ENCODE measurements at regions not wholly inside any gene's neighbourhood (a gene's known extent, or its start where the extent isn't known, plus 50 kb on each side); places are given as distances from the start of the nearest gene placed in this dataset.

DNA sequence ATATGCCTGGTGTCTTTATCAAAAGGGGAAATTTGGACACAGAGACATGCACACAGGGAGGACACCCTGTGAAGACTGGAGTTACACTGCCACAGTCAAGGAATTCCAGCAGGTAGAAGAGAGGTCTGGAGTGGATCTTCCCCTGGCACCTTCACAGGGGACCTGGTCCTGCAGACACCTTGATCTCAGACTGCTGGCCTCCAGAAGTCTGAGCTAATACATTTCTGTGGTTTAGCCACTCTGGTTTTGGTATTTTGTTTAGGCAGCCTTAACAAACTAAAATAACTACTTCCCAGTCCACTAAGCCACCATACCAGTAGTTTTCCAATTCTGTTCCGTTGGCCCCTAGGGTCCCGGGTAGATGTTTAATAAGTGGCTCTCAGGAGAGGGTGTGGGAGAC, 164.7 kb downstream of the SETD4 start:
- DNase-seq (ENCODE audit: low read depth): no peak

DNA sequence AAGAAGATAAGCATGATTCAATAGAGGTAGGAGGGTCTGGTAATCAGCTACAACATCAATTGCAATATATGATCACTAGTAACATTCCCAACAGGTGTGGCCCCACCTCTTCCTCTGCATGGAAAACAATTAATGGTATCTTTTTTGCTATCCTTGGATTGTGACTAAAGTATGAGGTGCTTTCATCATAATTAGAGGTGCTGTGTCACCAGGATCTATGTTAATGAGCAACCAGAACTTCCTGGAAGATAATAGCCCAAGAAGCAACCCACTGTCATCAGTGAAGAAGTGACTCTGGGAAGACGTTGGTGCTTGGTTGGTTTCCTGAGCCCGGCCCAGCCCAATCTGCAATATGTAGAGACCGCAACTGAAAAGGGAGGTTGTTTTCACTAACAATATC, 167.2 kb downstream of the SETD4 start:
- DNase-seq (ENCODE audit: low read depth): no peak

DNA sequence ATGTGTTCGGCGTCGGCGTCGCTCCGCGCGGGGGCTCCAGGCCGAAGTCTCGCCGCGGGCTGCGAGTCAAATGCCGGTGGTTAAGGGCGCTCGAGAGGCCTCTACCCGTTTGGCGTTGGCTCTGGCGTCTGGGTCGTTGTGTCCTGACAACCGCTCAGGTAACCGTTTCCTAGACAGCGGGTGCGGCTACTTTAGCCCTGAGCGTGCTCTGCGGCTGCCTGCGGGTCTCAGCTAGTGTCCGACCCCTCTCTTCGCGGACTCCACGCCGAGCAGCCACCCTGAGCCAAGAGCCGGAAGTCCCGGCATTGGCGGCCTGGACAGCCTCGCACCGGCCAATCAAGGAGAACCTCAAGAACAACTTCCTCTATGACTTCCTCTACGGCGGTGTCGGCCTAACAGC, 173.4 kb downstream of the SETD4 start:
- DNase-seq (ENCODE audit: low read depth): no peak

DNA sequence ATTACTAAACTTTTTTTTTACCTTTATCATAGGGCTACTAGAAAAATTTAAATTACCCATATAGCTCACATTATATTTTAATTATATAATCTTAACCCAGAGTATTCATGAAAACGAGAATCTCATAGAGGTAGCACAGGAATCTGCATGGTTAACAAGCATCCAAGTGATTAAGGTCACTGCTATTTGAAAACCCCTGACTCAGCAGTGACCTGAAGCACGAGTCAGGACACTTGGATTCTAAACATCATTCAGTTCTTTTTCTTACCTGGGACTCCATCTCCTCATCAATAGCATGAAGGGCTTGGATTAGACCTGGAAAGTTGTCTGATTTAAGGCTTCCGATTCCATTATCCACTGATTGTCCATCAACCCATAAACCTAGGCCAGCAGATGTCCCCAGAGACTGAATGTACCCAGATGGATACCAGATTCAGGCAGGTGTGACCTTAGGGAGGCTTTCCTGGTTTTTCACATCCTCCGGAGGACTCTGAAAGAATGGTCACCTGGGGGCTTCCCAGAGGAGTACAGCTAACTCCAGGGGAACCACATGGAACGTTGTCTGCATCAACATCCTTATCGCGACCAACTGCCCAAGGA, 174.3 kb downstream of the SETD4 start:
- DNase-seq (ENCODE audit: low read depth): no peak

DNA sequence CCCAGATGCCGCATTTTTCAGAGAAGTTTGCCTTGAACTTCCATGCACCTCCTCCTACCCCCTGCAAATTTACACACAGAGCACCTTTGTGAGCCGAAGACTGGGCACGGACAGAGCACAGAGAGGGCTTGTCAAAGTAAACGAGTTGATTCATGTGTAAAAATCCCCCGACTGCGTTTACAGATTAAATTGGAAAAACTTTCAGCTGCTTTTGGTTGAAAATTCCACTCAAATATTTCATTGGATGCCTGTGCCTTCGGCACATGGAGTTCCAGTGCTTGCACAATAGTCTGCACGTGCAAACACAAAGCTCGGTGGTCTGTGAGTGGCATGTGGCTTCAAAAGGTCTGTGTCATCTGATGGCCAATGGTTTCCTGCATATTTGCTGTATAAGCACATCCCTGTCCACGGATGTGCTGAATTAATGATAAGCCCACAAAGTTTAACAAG, 177.5 kb downstream of the SETD4 start:
- no peak for DNase-seq (ENCODE audit: low read depth)

DNA sequence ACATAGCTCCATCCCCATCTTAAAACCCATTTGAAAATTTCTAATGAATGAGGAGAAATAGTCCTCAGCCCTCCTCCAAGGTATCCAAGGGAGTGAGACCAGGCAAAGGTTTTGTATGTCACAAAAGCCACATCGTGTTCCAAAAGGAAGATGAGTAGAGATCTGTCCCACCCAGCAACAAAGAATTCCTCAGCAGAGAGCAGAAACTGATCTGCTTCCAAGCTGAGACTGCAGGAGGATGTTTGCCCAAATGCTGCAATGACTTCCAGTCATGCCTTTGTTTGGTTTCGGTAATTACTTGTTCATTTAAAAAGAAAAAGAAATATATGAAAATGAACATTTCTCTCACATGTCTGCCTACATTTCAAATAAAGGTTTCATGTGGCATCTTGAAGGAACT, 186.9 kb downstream of the SETD4 start:
- no peak for DNase-seq (ENCODE audit: low read depth)

DNA sequence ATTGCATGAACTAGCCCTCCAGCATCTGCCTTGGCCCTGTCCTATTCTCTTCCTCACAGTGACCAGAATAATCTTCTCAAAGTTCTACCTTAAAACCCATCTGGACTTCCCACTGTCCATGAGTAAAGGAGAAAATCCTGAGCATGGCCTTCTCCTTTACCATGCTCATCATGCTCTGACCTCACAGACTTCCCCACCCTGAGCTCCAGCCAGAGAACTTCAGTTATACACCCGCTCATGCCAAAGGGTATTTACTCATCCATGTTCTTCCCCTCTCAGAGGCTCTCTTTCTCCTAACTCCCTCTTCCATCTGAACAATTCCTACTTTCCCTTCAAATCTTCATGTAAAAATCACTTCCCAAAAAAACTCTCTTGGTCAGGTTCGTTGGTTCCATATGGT, 188.4 kb downstream of the SETD4 start:
- DNase-seq (ENCODE audit: low read depth): no peak

DNA sequence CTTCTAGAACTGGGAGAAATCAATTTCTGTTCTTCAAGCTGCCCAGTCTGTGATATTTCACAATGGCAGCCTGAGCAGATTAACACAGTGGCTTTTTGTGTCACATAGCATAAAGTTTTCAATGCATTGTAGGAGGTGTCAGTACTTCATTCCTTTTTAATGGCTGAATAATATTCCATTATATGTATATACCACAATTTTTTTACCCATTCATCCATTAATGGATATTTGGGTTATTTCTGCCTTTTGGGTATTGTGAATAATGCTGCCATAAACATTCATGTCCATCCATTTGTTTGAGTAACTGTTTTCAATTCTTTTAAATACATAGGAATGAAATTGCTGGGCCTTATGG, 191.5 kb downstream of the SETD4 start:
- DNase-seq (ENCODE audit: low read depth): no peak

DNA sequence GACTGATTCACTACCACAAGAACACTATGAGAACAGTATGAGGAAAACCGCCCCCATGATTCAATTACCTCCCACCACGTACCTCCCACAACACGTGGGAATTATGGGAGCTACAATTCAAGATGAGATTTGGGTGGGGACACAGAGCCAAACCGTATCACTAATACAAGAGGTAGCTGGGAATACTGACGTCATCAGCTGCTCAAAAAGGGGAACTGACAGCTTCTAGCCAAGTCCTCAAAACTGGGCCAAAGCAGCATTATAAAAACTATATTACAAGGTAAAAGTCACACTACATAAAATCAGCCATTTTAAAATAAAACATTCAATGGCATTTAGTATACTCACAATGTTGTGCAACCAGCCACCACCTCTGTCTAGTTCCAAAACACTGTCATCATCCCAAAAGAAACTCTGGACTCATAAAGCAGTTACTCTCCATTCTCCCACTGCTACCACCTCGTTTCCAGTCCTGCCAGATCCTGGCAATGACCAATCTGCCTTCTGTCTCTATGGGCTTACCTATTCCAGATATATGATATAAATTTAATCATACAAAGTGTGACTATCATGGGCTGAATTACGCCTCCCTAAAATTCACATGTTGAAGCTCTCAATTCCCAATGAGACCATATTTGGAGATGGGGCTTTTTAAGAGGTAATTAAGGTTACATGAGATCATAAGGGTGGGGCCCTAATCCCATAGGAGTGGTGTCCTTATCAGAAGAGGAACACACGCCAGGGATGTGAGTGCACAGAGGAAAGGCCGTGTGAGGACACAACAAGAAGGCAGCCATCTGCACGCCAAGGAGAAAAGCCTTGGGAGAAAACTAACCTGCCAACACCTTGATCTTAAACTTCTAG, 192.1 kb downstream of the SETD4 start:
- DNase-seq (ENCODE audit: low read depth): no peak

DNA sequence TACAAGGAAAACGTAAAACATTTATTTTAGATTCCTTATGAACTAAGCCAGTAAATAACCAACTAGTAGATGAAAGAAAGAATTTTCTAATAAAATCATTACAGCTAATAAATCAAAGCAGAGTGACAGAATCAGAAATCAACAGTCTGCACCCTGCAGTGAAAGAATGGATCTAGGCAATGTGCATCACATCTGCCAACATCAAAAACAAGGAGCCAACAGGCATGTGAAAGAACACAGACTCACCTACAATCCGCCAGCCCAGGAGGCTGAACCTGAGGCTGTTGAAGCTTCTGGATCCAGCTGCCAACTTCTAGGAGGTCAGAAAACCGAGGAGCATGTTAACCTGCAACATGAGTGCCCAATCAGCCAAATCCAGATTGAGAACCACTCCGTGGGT, 196.3 kb downstream of the SETD4 start:
- no peak for DNase-seq (ENCODE audit: low read depth)

DNA sequence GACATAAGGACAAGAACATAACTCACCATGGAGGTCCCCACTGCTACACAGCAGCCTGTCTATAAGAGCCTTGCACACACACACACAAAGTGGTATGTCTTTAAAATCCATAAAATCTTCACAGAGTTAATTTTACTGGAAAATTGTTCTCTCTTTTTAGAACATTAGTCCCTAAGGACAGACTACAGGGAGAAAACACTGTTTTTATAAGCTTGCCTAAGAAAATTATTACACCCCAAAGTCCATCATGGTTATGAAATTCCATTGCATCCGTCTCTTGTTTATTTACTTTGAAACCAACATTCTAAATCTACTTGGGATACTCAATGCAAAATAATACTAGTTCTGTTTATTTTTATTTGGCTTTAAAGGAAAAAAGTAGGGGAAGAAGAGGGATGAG, 197.4 kb downstream of the SETD4 start:
- no peak for DNase-seq (ENCODE audit: low read depth)

DNA sequence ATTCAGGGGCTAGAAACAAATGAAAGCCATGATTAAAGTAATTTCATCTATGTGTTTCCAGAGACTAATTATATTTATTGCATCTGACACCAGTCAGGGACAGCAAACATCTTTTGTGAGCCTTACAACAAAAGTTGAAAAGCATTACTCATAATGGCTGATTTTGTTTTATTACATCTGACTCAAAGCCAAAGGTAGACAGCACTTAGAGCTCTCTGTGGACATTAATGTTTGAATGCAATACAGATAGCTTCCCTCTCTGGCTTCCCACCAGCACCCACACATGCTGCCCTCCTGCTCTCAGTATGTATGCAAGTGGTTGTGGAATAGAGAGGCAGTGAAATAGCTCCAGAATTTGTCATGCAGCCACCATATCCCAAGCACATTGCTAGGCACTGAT, 198.7 kb downstream of the SETD4 start:
- no peak for DNase-seq (ENCODE audit: low read depth)

DNA sequence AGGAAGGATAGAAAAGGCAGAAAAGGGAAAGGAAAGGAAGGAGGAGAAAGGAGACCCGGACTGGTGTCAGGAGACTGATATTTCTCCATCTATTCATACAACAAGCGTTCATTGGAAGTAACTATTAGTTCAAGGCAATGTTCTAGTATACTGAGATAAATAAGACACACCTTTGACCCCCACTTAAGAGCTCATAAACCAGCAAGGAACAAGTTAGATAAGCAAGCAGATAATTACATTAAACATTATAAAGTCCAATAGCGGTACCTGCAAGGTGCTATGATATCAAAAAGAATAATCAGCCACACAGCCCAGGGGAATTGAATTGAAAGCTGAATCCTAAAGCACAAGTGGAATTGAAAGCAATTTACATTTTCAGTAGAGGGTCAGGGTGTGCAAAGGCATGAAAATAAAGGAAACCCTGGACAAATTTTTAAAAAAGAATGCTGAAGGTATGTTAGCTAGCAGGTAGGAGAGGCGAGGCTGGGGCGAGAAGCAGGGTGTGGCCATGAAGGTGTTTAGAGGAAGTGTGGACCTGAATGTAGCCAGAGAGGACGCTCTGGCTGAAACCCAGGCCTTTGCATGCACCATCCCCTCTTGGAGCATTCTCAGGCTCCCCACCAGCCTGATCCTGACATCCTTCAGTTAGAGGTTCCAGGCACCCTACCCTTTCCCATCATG, 200.0 kb downstream of the SETD4 start:
- no peak for DNase-seq (ENCODE audit: low read depth)

DNA sequence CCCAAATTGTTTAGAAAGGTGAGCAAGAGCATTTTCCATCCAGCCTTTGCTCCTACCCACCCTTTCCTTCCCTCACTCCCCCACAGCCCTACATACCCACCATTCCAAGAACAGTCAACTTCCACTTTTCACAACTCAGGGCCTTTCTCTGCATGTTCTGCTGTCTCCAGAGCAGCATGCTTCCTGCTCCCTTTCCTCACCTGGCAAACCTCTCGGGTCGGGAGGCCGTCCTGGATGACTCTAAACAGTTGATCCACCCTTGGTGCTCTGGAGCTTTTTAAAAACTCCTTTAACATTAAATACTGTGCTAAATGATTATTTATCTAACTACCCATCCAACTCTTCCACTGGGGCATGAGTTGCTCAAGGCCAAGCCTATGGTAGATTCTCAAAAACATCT, 200.6 kb downstream of the SETD4 start:
- no peak for DNase-seq (ENCODE audit: low read depth)

DNA sequence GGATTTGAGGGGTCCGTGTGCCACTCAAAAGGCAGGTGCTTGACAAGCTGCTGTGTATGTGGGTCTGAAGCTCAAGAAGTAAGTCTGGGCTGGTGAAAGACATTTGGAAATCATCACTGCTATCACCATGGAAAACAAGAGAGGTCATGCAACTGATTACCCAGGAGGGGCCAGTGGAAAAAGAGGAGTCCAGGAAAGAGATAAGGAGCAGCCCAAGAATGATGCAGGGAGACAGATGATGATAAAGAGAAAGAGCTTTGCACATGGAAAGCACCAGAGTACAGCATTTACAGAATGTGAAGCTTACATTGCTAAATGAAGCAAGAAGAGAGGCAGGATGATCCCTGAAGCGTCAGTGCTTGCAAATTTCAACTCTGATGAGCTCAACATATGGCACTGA, 203.2 kb downstream of the SETD4 start:
- no peak for DNase-seq (ENCODE audit: low read depth)

DNA sequence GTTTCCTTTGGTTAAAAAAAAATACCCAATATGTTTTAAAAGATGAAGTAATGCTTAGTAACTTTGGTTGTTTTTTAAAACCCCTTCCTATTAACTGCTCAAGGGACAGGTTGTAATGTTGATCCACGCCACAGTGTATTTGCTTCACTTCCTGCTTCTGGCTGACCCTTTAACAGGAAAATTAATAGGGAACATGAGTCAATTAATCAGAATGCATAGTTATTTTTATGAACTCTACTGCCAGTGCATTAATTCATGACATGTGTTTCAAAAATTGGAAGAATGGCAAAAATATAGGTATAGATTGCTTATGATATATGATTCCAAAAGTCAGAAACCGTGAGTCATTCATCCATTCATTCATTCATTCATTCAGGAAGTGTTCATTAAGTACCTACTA, 204.8 kb downstream of the SETD4 start:
- no peak for DNase-seq (ENCODE audit: low read depth)

DNA sequence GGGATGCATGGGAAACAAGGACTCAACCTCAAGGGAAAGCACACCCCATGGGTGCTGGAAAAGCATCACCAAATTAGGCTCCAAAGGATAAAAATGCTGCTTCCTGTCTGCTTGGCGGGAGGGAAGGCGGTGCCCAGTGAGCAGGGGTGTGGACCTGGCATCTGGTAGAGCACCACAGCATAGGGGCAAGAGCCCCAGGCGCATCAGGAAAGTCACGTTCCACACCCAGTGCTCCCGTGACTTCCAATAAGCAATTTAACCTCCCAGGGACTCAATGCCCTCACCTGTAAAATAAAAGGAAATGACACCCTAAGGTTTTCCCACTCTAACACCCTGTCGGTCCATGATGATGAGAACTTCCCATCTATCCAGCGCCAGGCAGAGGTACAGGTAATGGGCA, 206.0 kb downstream of the SETD4 start:
- no peak for DNase-seq (ENCODE audit: low read depth)

DNA sequence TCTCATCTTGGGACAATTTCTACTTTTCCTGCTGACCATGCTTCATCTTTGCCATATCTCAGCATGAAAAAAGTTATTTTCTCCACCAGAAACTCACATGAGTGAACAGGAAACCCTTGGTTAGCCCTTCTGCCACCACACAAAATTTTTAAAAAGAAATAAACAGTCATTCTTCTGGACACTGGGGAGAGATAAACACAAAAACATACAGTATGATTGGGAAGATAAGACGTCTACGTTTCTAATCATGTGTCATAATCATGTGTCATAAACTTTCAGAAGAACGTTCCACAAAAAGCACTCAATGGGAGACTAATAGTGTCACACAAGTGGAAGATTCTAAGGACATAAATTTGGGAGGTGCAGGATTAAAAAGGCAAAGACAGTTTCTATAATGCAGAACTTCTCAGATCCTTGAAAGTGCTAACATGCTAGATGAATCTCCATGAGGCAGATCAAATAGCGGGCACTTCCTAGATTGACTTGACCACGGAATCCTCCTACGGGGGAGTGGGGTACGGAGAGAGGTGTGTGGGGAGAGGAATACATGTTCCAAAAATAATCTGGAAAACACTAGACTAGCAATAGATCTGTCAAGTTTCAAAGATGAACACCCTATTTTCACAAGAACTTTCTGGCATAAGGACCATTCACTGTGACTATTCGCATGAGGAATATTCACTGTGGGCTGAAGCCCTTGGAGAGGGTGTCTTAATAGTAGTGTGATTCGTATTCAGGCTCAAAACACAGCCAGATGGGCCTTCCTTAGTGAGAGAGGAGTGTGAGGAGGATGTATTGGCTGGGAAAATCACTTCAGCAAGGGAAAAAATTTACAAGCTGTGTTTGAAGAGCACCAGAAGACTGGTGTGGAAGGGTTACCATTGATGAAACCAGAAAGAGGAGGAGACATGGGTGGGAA, 206.7 kb downstream of the SETD4 start:
- DNase-seq (ENCODE audit: low read depth): no peak

DNA sequence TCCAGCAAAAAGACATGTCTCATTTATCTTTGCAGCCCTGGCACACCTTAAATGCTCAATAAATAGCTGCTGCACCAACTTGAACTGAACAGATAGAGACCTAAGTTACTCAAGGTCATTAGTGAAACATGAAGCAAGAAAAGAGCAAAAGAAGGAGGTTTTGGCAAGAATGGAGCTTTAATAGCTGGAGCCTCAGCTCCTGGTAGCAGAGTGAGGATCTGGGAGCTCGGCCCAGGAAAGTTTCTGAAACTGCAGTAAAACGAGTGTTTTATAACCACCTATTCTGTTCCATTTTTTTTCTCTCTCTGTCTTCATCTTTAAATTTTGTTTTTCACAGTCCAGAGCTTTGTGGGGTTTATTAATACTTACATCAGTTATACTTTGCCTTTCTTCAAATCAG, 207.5 kb downstream of the SETD4 start:
- DNase-seq (ENCODE audit: low read depth): no peak

DNA sequence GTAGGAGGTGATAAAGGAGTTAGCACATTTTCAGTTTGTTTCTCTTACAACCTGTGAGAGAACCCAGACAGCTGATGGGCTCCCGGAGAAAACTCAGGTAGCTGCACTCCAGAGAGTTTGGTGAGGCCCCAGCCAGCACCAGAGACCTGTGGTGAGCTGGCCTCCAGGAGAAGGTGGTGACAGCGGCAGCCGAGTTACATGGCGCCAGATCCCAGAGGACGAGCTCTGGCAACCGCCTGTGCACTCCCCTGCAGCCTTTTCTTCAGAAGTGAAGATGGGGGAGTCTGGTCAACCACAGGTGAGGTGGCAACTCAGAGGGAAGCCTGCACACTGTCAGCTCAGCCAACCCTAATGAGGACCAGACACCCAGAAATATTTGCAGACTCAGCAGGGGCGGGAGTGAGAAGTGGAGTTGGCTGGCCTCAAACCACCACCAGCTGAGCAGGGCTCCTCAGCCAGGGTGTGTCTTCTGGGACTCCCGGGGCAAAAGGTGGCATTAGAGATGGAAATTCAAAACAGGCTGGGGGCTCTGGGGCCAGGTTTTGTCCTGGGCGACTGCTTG, 209.7 kb downstream of the SETD4 start:
- no peak for DNase-seq (ENCODE audit: low read depth)

DNA sequence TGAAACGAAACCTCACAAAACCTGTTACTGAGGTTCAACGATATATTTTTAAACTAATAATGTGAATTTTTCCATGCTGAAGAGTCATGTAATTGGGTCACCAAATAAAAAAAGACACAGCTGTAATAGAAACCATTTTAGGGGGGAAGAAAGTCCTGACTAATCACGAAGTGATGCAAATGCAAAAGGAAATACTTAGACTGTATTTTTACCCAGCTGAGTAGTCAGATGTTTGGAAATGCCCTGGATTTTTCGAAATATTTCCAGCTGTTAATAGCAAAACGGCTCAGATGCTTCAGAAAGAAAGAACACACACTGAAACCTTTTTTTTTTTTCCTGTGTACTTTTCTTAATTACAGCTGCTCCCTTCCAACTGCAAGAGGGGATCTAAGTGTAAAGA, 210.3 kb downstream of the SETD4 start:
- no peak for DNase-seq (ENCODE audit: low read depth)

DNA sequence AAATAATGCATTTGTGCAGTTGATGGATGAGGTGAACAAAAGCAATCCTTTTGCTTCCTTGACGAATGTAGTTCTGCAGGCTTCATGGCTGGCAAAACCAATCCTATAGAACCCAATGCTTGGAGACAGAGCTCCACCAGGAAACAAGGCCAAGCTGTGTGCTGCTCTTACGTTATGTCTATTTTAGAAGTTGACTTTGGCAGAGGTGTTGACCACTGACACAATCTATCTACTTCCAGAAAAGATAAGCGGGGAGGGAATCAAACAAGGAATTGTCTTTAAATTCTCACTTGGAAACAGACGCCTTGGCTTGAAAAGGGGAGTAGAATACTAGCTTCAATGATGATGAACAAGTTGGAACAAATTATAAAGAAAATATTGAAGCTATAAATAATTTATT, 211.2 kb downstream of the SETD4 start:
- no peak for DNase-seq (ENCODE audit: low read depth)

Measured in CMK (cell line).